Pons (tissue), 1 donor: ENCODE measurements at regions not wholly inside any gene's neighbourhood (a gene's known extent, or its start where the extent isn't known, plus 50 kb on each side); places are given as distances from the start of the nearest gene placed in this dataset.
A peak's percentile ranks its signal among the peaks of the same experiment; 100 is the strongest.
"Not testable (repeated sequence)": the region's sequence is repeated elsewhere in the genome, so short reads cannot be mapped to it uniquely, and the experiment has no call there.

Source experiments
- DNase-seq: peaks from one replicate; pipeline ENCODE4 v3.0.0-alpha.2; 2016; ENCODE audit warnings: low spot score

GRCh38 chr10:93127642-93128215, 54.0 kb downstream of the CYP26A1 start:
- not testable (repeated sequence) for DNase-seq

DNA sequence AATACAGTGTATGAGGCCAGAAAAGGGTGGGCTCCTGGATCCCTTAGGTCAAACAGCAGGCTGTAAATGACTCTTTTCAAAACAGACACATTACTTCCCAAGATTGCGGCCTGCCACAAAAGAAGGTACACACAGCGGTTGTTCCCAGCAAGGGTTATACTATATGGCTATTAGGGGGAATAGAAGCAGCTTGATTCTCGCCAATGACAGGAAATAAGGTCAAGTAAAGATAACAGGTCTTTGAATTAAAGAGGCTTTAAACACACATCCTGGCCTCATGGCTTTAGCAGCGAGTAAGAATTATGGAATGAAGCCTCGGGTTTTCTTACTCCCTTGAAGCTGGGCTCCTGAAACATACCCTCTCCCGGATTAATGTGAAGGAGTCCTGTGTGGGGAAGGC, 58.3 kb downstream of the CYP26A1 start:
- no peak for DNase-seq

DNA sequence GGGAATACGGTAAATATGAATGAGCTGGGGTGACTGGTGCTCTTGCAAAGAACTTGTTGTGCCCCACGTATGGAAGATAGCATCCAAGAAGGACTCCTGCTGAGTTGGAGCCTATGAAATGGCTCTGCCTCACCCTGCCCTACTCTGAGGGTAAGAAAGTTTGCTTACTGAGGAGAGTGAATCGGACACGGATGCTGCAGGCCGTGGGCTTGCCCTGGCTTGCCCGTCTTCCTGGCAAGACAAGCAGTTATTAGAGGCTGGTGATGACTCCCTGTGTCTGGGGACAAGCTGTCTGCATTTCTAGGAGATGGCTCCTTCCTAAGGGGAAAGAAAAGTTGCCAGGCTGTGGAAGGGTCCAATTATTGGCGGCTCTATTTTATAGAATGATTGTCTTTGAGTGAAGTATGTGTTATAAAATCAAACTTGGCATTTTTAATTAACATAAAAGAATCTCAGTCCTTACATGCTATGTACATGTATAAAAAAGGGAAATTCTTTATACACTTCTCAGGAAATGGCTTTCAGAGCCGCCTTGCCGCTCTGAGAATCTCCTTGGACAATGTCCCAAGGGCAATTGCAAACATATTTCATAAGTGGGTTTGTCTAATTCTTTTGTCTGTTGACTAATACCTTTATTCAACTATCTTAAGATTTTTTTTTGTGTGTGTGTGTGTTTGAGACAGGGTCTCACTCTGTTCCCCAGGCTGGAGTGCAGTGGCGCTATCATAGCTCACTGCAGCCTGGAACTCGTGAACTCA, 64.6 kb downstream of the CYP26A1 start:
- no peak for DNase-seq

DNA sequence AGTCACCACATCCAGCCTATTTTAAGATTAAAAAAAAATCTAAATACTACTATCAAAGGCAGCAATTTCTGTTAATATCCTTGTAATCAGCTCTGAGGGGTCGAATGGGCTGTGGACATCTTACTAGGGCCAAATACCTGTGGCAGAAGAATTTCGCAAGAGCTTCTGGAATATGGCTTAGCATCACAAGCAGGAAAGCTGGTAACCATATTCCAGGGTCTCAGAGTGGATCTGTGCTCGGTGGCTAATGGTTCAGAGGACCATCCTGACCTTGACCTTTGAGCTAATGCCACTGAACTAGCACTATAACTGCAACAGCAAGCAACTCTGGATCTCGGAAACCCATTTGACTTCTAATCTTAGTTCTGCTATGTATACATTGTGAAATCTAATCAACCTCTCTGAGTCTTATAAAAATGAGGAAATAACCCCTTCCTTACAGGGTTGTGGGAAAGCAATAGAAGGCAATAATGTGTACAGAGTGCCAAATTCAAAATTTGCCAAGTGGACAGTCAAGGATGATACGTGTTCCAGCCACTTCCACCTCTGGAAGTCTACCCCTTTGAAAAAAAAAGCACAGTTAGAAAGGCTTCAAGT, 65.5 kb downstream of the CYP26A1 start:
- DNase-seq, result no peak

DNA sequence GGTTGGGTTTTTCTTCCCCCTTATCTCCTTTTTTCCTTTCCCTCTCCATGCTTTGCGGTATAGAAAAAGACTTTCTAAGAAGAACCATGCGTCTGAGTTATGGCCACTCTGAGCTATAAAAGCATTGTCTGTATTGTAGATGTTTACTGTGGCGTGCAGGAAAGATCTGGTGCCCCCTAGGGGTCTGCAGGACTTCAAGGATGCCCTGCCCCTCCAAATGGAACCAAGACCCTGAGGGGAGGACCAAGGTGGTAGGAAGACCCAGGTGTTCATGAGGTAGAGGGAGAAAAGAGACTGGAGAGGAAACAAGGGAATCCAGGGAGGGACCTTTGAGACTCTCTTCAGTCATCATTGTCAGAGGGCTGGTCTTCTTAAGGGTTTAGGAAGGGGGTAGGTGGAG, 68.8 kb downstream of the CYP26A1 start:
- no peak for DNase-seq

DNA sequence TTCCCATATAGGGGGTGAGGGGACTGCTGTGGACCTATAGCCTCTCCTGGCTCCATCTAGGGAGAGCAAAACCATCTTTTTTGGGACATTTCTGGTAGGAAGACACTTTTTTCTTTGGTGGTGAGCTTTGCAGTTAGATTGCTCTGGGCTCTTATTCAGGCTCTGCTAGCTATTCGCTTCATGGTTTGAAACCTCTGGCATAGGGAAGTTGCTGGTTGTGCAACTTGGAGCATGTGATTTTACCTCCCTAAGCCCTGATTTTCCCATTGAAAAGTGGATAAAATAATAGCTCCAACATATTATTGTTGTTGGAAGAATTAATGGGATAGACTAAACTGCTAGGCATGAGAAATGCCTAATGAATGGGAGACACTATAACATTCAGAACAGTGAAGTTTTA, 69.6 kb downstream of the CYP26A1 start:
- DNase-seq, result peak; percentile 1

- no peak for DNase-seq
Measured at GRCh38 chr10:93146336-93146735, 72.6 kb downstream of the CYP26A1 start.

DNA sequence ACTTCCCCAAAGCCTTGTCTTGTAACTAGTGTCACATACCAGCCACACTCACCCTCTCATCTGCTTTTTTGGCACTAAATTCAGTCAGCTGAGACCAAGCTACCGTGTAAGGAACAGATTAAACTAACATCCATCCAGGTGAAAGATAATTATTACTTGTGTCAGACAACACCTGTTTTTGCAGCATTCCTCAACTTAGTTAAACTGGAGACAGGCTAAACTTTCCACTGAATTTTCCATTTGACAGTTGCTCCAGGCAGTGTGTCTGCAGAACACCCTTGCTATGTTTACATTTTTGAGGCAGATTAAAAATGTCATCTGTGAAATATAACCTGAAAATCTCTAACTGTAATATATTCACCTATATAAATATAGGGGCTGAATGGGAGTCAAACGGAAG, 73.6 kb downstream of the CYP26A1 start:
- DNase-seq, result no peak

DNA sequence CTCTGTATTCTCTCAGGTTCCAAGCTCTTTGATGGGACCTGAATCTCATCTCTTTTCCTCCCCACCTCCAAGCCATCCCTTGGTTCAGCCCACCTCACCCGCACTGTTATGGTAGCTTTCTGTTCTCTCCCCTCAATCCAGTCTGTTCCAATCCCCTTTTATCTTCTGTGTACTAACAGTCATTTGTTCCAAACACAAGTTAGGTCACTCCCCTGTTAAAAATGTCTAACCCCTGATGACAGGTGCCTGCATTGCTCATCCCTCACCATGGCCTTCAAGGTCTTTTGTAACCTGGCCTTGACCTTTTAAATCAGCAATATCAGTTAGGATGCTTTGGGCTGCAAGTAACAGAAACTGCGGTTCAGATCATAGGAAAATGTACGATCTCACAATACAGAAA, 74.8 kb downstream of the CYP26A1 start:
- no peak for DNase-seq

- no peak for DNase-seq
Measured at GRCh38 chr10:93149761-93150160, 76.1 kb downstream of the CYP26A1 start.

DNA sequence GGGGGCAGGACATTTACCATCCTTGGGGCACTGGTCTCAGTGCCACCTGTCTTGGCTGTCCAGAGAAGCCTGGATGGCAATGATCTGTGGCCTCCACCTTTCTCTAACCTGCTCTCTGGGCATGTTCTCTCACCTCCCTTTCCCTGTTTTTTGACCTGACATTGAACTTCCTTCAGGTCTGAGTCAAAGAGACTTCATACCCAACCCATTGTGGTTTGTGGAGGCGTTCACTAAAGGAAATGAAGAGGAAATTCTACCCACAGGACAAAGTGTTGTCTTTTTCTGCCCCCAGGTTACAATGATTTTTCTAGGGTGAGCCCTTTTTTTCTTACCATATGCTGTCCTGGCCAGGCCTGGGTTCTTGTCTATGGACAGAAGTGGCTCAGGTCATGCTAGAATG, 76.6 kb downstream of the CYP26A1 start:
- no peak for DNase-seq

DNA sequence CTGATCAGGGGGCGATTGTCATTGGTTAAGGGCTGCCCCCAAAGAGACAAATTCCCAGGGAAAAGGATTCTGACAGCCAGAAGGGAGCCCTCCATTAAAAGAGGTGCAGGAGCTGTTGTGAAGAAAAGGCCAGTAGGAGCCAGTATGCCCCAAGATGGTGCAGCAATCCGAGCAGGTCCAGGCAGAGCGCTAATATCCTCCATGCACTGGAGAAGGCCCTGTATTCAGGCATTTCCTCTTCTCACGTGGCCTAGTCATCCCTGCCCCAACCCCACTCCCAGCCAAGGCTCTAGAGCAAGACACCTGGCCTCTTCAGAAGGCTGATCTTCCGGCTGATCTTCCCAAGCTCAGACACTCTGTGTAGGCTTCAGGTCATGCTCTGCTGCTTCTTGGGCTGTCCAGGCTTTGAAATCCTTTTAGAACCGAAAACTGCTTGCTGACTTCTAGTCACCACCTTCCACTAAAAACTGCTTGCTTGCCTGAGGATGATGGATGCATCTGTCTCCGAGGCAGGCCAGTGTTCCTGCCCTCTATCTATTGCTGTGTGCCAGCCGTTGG, 77.4 kb downstream of the CYP26A1 start:
- DNase-seq, result no peak

- DNase-seq, result no peak
Measured at GRCh38 chr10:93152136-93152535, 78.4 kb downstream of the CYP26A1 start.

- no peak for DNase-seq
Measured at GRCh38 chr10:93154531-93154930, 80.8 kb downstream of the CYP26A1 start.

DNA sequence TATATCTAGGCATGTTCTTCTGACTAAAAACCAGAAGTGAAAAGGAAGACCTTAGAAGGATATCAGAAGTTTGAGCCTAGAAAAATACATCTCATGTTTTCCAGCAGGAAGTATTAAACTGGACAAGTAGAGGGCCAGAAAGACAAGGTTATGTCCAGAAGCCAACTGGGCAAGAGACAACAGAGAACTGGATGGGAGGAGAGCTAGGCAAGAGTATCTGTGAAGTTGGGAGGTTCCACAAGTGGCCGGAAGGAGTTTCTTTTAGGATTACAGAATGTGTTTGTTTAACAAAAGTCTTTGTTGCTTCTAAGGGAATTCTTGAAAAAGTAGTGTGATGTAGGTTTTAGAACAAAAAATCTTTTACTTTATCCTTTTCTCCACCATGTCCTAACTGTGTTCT, 86.4 kb downstream of the CYP26A1 start:
- no peak for DNase-seq

- no peak for DNase-seq
Measured at GRCh38 chr10:93160829-93161228, 87.1 kb downstream of the CYP26A1 start.

- no peak for DNase-seq
Measured at GRCh38 chr10:93165367-93165766, 91.7 kb downstream of the CYP26A1 start.

GRCh38 chr10:93166134-93166533, 92.4 kb downstream of the CYP26A1 start:
- DNase-seq, result no peak

- DNase-seq, result no peak
Measured at GRCh38 chr10:93171837-93172236, 98.1 kb downstream of the CYP26A1 start.

DNA sequence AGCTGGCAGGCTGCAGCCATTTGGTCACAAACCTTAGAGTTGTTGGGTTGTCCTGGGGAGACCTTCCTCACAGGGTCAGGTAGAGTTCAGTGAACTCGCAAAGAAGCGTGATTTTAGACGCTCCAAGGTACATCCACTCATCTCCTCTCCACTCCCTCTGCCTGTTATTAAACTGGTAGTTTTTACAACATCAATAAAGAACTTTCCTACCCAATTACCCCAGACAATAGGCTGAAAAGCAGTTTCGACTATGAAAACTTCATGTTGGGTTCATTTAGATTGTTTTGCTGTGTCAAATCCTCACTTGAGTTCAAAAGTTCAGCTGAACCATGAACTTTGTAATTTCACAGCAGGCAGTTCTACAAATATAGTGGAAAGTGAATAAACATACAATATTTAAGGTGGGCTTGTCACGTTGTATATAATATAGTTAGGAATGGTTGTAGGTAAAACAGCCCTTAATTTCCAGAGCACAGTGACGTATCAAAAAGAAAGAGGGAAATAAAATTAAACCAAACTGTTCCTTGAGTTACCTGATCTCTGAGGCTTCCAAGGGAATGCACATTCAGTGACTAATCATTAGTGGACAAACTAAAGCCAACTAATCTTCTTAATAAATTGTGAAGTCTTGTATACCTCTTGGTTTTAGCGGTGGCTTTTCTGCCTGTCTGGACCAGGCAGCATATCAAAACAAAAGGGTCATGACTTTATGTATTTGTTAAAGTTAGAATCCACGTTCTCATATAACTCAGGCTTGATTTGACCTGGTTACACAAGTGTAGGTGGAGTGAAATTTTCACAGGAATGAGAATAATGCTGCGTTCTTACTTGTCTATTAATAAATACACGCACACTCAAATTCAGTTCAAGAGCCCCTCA, 100.5 kb downstream of the CYP26A1 start:
- no peak for DNase-seq

DNA sequence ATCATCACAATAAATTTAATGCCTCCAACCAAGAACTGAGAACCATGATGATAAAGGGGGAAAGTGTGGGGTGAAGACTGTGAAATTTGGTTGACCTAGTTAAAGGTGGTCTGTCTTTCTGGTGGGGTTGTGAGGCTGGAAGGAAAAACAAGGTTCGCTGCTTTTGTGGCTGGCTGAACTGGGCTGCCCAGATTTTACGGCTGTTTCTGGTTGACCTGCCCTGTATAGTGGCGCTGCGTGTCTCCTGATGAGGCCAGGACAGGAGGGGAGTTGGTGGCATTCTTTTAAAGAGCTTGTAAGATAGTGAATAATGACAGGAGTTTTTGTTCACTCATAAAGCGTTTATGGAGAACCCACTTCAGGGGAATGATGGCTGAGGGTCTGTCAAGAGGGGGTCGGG, 101.8 kb downstream of the CYP26A1 start:
- DNase-seq, result no peak

GRCh38 chr10:93177511-93177910, 103.8 kb downstream of the CYP26A1 start:
- no peak for DNase-seq
